OCI-LY7 (cell line): ENCODE measurements at regions not wholly inside any gene's neighbourhood (a gene's known extent, or its start where the extent isn't known, plus 50 kb on each side); places are given as distances from the start of the nearest gene placed in this dataset.

Source experiments
- CTCF ChIP-seq: fragments of 200-600 bp; sonication (generic); conservative IDR thresholded peaks from 2 replicates; pipeline ENCODE4 v1.5.1; 2014; ENCODE audit warnings: mild to moderate bottlenecking, antibody characterized with exemption, low read length, moderate library complexity, mixed read lengths
- EZH2phosphoT487 ChIP-seq: fragments of 200-600 bp; sonication (generic); IDR thresholded peaks from 2 replicates; pipeline ENCODE4 v1.6.1; 2018; ENCODE audit warnings: low read depth, borderline replicate concordance, mild to moderate bottlenecking, mixed run types, antibody characterized with exemption, low read length, moderate library complexity, mixed read lengths

- no peak for TF ChIP-seq CTCF
- TF ChIP-seq EZH2phosphoT487, result no peak
These were observed 52.1 kb upstream of the CCNG1 start for GRCh38 chr5:163385271-163385670.
